Activated T-cell treated with anti-CD3 and anti-CD28 coated beads, Interleukin-2, amount 50 U/mL, for 4 hours (primary cell): ENCODE measurements at regions not wholly inside any gene's neighbourhood (a gene's known extent, or its start where the extent isn't known, plus 50 kb on each side); places are given as distances from the start of the nearest gene placed in this dataset.
"Not testable (repeated sequence)": the region's sequence is repeated elsewhere in the genome, so short reads cannot be mapped to it uniquely, and the experiment has no call there.

Experiments used
- ATAC-seq, 2 donors: fragments of 200-7000 bp; cut with Tn5 transposase; one replicate each; pipeline ENCODE4 v1.10.0; 2021
- DNase-seq: peaks from one replicate; pipeline ENCODE4 v3.0.0-alpha.2; 2020
- H3K27me3 Mint-ChIP-seq: one replicate; pipeline ENCODE4 v1.8.0; 2021; ENCODE audit warnings: low read depth, mixed read lengths
- H3K36me3 Mint-ChIP-seq: one replicate; pipeline ENCODE4 v1.8.0; 2022; ENCODE audit warnings: mixed read lengths; ENCODE audit not compliant: insufficient read depth
- H3K4me1 Mint-ChIP-seq: one replicate; pipeline ENCODE4 v1.8.0; 2021; ENCODE audit warnings: low read depth, mixed read lengths
- H3K4me3 Mint-ChIP-seq: one replicate; pipeline ENCODE4 v1.8.0; 2021; ENCODE audit warnings: mild to moderate bottlenecking, moderate library complexity, mixed read lengths
- H3K9me3 Mint-ChIP-seq: one replicate; pipeline ENCODE4 v1.8.0; 2021; ENCODE audit warnings: mixed read lengths

- no peak overlapping the region for H3K4me3 Mint-ChIP-seq
- H3K36me3 Mint-ChIP-seq = no peaks in the 10 kb centered on the region
- H3K4me1 Mint-ChIP-seq = no peaks in the 10 kb centered on the region
- DNase-seq (no peak), ATAC-seq (no peak)
- no peaks in the 10 kb centered on the region for H3K27me3 Mint-ChIP-seq
- no peaks in the 10 kb centered on the region for H3K9me3 Mint-ChIP-seq
Observed at GRCh38 chr6:9254251-9254650, 818.9 kb upstream of the SLC35B3 start.

GRCh38 chr6:9252799-9253198 lies 817.5 kb upstream of the SLC35B3 start:
- no peaks in the 10 kb centered on the region for H3K27me3 Mint-ChIP-seq
- no peaks in the 10 kb centered on the region for H3K9me3 Mint-ChIP-seq
- no peak overlapping the region for H3K4me3 Mint-ChIP-seq
- ATAC-seq (no peak), DNase-seq (no peak)
- no peaks in the 10 kb centered on the region for H3K4me1 Mint-ChIP-seq
- no peaks in the 10 kb centered on the region for H3K36me3 Mint-ChIP-seq

GRCh38 chr6:9250852-9251251 lies 815.5 kb upstream of the SLC35B3 start:
- Mint-ChIP-seq H3K4me3 (no peak overlapping the region), H3K4me1 (no peaks in the 10 kb centered on the region), H3K36me3 (no peaks in the 10 kb centered on the region), H3K27me3 (no peaks in the 10 kb centered on the region), H3K9me3 (no peaks in the 10 kb centered on the region)
- ATAC-seq = no peak
- no peak for DNase-seq

GRCh38 chr6:9248133-9248532 lies 812.8 kb upstream of the SLC35B3 start:
- ATAC-seq (no peak), DNase-seq (no peak)
- Mint-ChIP-seq H3K36me3 (no peaks in the 10 kb centered on the region), H3K4me1 (no peaks in the 10 kb centered on the region), H3K27me3 (no peaks in the 10 kb centered on the region), H3K4me3 (no peak overlapping the region), H3K9me3 (peaks cover 5% of the 10 kb centered on the region)

GRCh38 chr6:9240861-9241260 lies 805.5 kb upstream of the SLC35B3 start:
- no peaks in the 10 kb centered on the region for H3K36me3 Mint-ChIP-seq
- H3K4me1 Mint-ChIP-seq = no peaks in the 10 kb centered on the region
- no peak overlapping the region for H3K4me3 Mint-ChIP-seq
- ATAC-seq = no peak
- H3K27me3 Mint-ChIP-seq = no peaks in the 10 kb centered on the region
- DNase-seq = no peak
- H3K9me3 Mint-ChIP-seq = peaks cover 17% of the 10 kb centered on the region

DNA sequence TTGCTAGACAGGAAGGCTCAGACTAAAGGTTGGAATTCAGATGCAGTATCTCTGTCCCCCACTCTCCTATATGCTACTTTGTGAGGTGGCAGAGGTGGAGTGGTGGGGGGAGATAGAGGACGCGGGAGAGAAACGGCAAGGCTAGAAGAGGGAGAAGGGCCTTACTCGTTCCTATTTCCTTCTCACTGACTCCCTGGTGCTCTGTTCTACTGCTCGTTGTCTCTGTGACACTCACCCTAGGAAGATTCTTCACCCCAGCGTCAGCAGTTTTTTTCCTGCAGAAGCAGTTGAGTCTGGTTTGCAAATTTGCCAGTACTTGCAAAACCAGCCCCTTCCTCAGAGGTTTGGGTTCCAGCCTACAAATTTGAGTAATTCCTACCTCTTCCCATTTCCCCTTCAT lies 801.1 kb upstream of the SLC35B3 start:
- DNase-seq (no peak), ATAC-seq (no peak)
- H3K9me3 Mint-ChIP-seq = peaks cover 16% of the 10 kb centered on the region
- no peaks in the 10 kb centered on the region for H3K27me3 Mint-ChIP-seq
- no peak overlapping the region for H3K4me3 Mint-ChIP-seq
- H3K36me3 Mint-ChIP-seq = no peaks in the 10 kb centered on the region
- no peaks in the 10 kb centered on the region for H3K4me1 Mint-ChIP-seq

- Mint-ChIP-seq H3K9me3 (peaks cover 10% of the 10 kb centered on the region), H3K4me1 (no peaks in the 10 kb centered on the region), H3K36me3 (no peaks in the 10 kb centered on the region), H3K27me3 (no peaks in the 10 kb centered on the region), H3K4me3 (no peak overlapping the region)
- DNase-seq = no peak
- no peak for ATAC-seq
Observed at GRCh38 chr6:9233686-9234085, 798.3 kb upstream of the SLC35B3 start.

DNA sequence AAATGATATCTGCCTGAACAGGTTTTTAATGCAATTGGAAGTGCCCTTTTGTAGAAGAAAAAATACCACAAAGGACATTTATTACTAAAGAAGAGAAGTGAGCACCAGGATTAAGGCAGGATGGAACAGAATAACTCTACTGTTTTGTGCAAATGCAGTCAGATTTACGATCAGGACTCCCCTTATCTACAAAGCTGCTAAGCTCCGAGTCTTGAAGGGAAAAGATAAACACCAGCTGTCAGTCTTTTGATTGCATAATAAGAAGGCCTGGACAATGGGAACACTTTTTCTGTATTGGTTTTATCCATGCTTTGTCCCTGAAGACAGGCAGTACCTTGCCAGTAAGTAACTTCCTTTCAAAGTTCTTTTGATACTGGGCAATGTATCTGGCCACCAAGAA lies 797.9 kb upstream of the SLC35B3 start:
- Mint-ChIP-seq H3K4me1 (no peaks in the 10 kb centered on the region), H3K4me3 (no peak overlapping the region), H3K9me3 (peaks cover 10% of the 10 kb centered on the region), H3K27me3 (no peaks in the 10 kb centered on the region), H3K36me3 (no peaks in the 10 kb centered on the region)
- ATAC-seq (no peak), DNase-seq (no peak)

DNA sequence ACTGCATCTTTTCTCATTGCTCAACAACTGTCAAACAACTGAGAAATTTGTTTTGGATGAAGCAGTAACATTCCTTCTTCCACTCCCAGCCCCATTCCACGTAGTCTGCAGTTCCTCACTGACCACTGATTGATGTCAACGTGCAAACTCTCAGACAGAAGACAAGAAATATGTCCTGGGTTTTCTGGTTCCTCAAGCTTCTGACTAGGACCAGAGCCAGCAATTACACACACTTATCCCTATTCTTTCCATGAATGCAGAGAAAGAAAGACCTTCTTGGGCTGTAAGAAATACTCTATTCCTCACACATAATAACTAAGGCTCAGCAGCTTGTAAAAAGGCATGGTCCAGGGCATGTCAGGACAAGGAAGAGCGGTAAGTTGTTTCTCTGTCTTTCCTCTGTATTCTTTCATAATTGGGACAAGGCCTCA lies 790.1 kb upstream of the SLC35B3 start:
- Mint-ChIP-seq H3K9me3 (peaks cover 17% of the 10 kb centered on the region), H3K4me1 (no peaks in the 10 kb centered on the region), H3K4me3 (no peak overlapping the region), H3K36me3 (no peaks in the 10 kb centered on the region), H3K27me3 (no peaks in the 10 kb centered on the region)
- no peak for ATAC-seq
- DNase-seq = no peak

DNA sequence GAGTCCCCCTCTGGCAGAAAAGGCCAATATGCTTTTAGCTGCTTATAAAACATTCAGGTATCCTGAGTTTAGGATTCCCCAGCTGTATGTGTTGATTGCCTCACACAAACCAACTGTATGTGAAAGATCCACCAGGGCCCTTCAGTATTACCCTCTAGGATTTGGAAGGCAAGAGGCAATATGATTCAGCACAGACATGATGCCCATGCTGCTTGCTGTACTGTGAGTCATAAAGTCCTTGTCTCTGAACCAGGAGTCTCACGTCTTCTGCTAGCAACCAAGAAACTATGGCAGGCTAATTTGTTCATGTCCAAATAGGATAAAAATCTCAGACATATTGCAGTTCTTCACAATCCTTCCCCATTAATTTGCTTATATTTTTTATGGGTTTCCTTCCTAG lies 789.2 kb upstream of the SLC35B3 start:
- Mint-ChIP-seq H3K4me1 (no peaks in the 10 kb centered on the region), H3K36me3 (no peaks in the 10 kb centered on the region), H3K9me3 (peaks cover 17% of the 10 kb centered on the region), H3K27me3 (no peaks in the 10 kb centered on the region), H3K4me3 (no peak overlapping the region)
- ATAC-seq (no peak), DNase-seq (no peak)

DNA sequence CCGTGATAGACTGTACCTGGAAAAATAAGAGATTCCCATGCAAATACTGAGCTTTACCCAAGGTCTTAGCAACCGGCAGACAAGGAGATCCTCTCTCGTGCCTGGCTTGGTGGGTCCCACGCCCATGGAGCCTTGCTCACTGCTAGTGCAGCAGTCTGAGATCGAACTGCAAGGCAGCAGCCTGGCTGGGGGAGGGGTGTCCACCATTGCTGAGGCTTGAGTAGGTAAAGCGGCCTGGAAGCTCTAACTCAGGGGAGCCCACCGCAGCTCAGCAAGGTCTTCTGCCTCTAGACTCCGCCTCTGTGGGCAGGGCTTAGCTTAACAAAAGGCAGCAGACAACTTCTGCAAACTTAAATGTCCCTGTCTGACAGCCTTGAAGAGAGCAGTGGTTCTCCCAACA lies 778.4 kb upstream of the SLC35B3 start:
- DNase-seq, H3K4me3 Mint-ChIP-seq, H3K9me3 Mint-ChIP-seq, H3K27me3 Mint-ChIP-seq, H3K36me3 Mint-ChIP-seq, ATAC-seq, H3K4me1 Mint-ChIP-seq: not testable (repeated sequence)

DNA sequence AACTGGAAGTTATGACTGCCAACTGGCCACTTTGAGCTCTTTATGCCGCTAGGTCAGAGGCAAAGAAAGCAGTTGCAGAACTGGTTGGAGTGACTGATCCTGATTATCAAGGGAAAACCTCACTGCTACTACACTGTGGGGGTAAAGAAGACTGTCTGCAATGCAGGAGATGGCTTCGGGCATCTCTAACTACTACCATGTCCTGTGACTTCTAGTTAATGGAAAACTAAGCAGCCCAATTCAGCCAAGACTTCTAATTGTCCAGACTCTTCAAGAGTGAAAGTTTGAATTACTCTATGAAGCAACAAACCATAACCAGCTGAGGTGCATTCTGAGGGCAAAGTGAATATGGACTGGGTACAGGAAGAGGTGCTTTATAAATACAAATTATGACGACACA lies 773.6 kb upstream of the SLC35B3 start:
- no peaks in the 10 kb centered on the region for H3K27me3 Mint-ChIP-seq
- no peak for DNase-seq
- no peak for ATAC-seq
- no peaks in the 10 kb centered on the region for H3K4me1 Mint-ChIP-seq
- H3K36me3 Mint-ChIP-seq = no peaks in the 10 kb centered on the region
- no peaks in the 10 kb centered on the region for H3K9me3 Mint-ChIP-seq
- H3K4me3 Mint-ChIP-seq = no peak overlapping the region

GRCh38 chr6:9205645-9206044 lies 770.3 kb upstream of the SLC35B3 start:
- Mint-ChIP-seq H3K9me3 (no peaks in the 10 kb centered on the region), H3K4me1 (no peaks in the 10 kb centered on the region), H3K27me3 (no peaks in the 10 kb centered on the region), H3K4me3 (no peak overlapping the region), H3K36me3 (no peaks in the 10 kb centered on the region)
- DNase-seq = no peak
- no peak for ATAC-seq

- H3K4me3 Mint-ChIP-seq = no peak overlapping the region
- DNase-seq (no peak), ATAC-seq (no peak)
- H3K4me1 Mint-ChIP-seq = no peaks in the 10 kb centered on the region
- no peaks in the 10 kb centered on the region for H3K36me3 Mint-ChIP-seq
- no peaks in the 10 kb centered on the region for H3K9me3 Mint-ChIP-seq
- H3K27me3 Mint-ChIP-seq = no peaks in the 10 kb centered on the region
Observed at GRCh38 chr6:9204171-9204570, 768.8 kb upstream of the SLC35B3 start.

DNA sequence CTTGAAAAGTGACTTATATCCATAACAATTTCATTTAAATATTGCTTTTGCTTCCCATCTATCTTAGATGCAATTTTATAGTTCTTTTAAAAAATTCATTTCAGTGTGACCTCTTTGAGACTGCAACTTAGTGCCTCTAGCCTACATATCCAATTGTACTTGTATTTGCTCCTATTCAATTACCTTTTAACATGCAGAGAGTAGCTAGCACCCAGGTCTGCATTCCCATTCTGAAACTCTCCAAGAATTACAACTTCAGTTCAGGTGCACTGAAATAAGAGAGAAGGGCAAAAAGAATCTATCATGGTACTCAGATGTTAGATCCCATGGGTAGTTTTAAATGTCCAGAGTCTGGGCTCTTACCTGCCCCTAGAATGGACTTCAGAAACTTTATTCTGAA lies 765.4 kb upstream of the SLC35B3 start:
- Mint-ChIP-seq H3K4me3 (no peak overlapping the region), H3K27me3 (no peaks in the 10 kb centered on the region), H3K4me1 (no peaks in the 10 kb centered on the region), H3K36me3 (no peaks in the 10 kb centered on the region), H3K9me3 (peaks cover 4% of the 10 kb centered on the region)
- DNase-seq (no peak), ATAC-seq (no peak)

GRCh38 chr6:9197726-9198125 lies 762.4 kb upstream of the SLC35B3 start:
- no peak for DNase-seq
- Mint-ChIP-seq H3K27me3 (no peaks in the 10 kb centered on the region), H3K36me3 (no peaks in the 10 kb centered on the region), H3K4me3 (no peak overlapping the region), H3K4me1 (no peaks in the 10 kb centered on the region), H3K9me3 (peaks cover 4% of the 10 kb centered on the region)
- ATAC-seq = no peak
